ENCODE measurements at regions not wholly inside any gene's neighbourhood (a gene's known extent, or its start where the extent isn't known, plus 50 kb on each side); places are given as distances from the start of the nearest gene placed in this dataset.

GRCh38 chr16:80489173-80489572, 51.6 kb upstream of the DYNLRB2 start:
- no peak overlapping the region for H3K4me3 Mint-ChIP-seq
- H3K27me3 Mint-ChIP-seq = peaks cover 11% of the 10 kb centered on the region
- H3K36me3 Mint-ChIP-seq = no peaks in the 10 kb centered on the region
- H3K4me1 Mint-ChIP-seq (ENCODE audit: low read depth) = no peaks in the 10 kb centered on the region
- H3K27ac Mint-ChIP-seq = no peak overlapping the region
- H3K9me3 Mint-ChIP-seq (ENCODE audit: low read depth) = no peaks in the 10 kb centered on the region

GRCh38 chr16:80488167-80488566, 52.6 kb upstream of the DYNLRB2 start:
- H3K27me3 Mint-ChIP-seq = peaks cover 13% of the 10 kb centered on the region
- no peak overlapping the region for H3K27ac Mint-ChIP-seq
- no peaks in the 10 kb centered on the region for H3K9me3 Mint-ChIP-seq (ENCODE audit: low read depth)
- H3K36me3 Mint-ChIP-seq = no peaks in the 10 kb centered on the region
- no peak overlapping the region for H3K4me3 Mint-ChIP-seq
- H3K4me1 Mint-ChIP-seq (ENCODE audit: low read depth) = no peaks in the 10 kb centered on the region

GRCh38 chr16:80480664-80481063, 60.1 kb upstream of the DYNLRB2 start:
- peaks cover 4% of the 10 kb centered on the region for H3K27me3 Mint-ChIP-seq
- H3K27ac Mint-ChIP-seq = no peak overlapping the region
- no peaks in the 10 kb centered on the region for H3K9me3 Mint-ChIP-seq (ENCODE audit: low read depth)
- no peaks in the 10 kb centered on the region for H3K36me3 Mint-ChIP-seq
- H3K4me3 Mint-ChIP-seq = no peak overlapping the region
- H3K4me1 Mint-ChIP-seq (ENCODE audit: low read depth) = no peaks in the 10 kb centered on the region

- Mint-ChIP-seq H3K27ac (no peak overlapping the region), H3K9me3 (ENCODE audit: low read depth) (no peaks in the 10 kb centered on the region), H3K4me1 (ENCODE audit: low read depth) (no peaks in the 10 kb centered on the region), H3K36me3 (no peaks in the 10 kb centered on the region), H3K4me3 (no peak overlapping the region), H3K27me3 (peaks cover 3% of the 10 kb centered on the region)
Measured at GRCh38 chr16:80477838-80478237, 63.0 kb upstream of the DYNLRB2 start.

- Mint-ChIP-seq H3K36me3 (no peaks in the 10 kb centered on the region), H3K27ac (no peak overlapping the region), H3K4me3 (no peak overlapping the region), H3K9me3 (ENCODE audit: low read depth) (no peaks in the 10 kb centered on the region), H3K27me3 (peaks cover 11% of the 10 kb centered on the region), H3K4me1 (ENCODE audit: low read depth) (no peaks in the 10 kb centered on the region)
Measured at GRCh38 chr16:80468029-80468428, 72.8 kb upstream of the DYNLRB2 start.

- Mint-ChIP-seq H3K4me3 (no peak overlapping the region), H3K27me3 (peaks cover 9% of the 10 kb centered on the region)
Measured at GRCh38 chr16:80466024-80466987, 74.5 kb upstream of the DYNLRB2 start.

GRCh38 chr16:80463751-80464495, 76.9 kb upstream of the DYNLRB2 start:
- Mint-ChIP-seq H3K36me3 (no peaks in the 10 kb centered on the region), H3K27ac (no peak overlapping the region), H3K27me3 (peaks cover 9% of the 10 kb centered on the region), H3K9me3 (ENCODE audit: low read depth) (no peaks in the 10 kb centered on the region), H3K4me1 (ENCODE audit: low read depth) (no peaks in the 10 kb centered on the region), H3K4me3 (no peak overlapping the region)

More at GRCh38 chr16:80466024-80466987, 74.5 kb upstream of the DYNLRB2 start:
- H3K9me3 Mint-ChIP-seq (ENCODE audit: low read depth) = no peaks in the 10 kb centered on the region
- H3K4me1 Mint-ChIP-seq (ENCODE audit: low read depth) = no peaks in the 10 kb centered on the region
- H3K36me3 Mint-ChIP-seq = no peaks in the 10 kb centered on the region
- no peak overlapping the region for H3K27ac Mint-ChIP-seq

- Mint-ChIP-seq H3K36me3 (no peaks in the 10 kb centered on the region), H3K27ac (no peak overlapping the region), H3K4me1 (ENCODE audit: low read depth) (no peaks in the 10 kb centered on the region), H3K9me3 (ENCODE audit: low read depth) (no peaks in the 10 kb centered on the region), H3K27me3 (peaks cover 9% of the 10 kb centered on the region), H3K4me3 (no peak overlapping the region)
Measured at GRCh38 chr16:80463326-80463725, 77.5 kb upstream of the DYNLRB2 start.

- Mint-ChIP-seq H3K4me1 (ENCODE audit: low read depth) (no peaks in the 10 kb centered on the region), H3K27me3 (peaks cover 9% of the 10 kb centered on the region), H3K9me3 (ENCODE audit: low read depth) (no peaks in the 10 kb centered on the region), H3K27ac (no peak overlapping the region), H3K4me3 (no peak overlapping the region), H3K36me3 (no peaks in the 10 kb centered on the region)
Measured at GRCh38 chr16:80462917-80463316, 77.9 kb upstream of the DYNLRB2 start.

GRCh38 chr16:80460988-80461387, 79.8 kb upstream of the DYNLRB2 start:
- Mint-ChIP-seq H3K27ac (no peak overlapping the region), H3K9me3 (ENCODE audit: low read depth) (no peaks in the 10 kb centered on the region), H3K4me1 (ENCODE audit: low read depth) (no peaks in the 10 kb centered on the region), H3K4me3 (no peak overlapping the region), H3K36me3 (no peaks in the 10 kb centered on the region), H3K27me3 (peaks cover 9% of the 10 kb centered on the region)

- Mint-ChIP-seq H3K4me3 (no peak overlapping the region), H3K27me3 (peaks cover 7% of the 10 kb centered on the region), H3K36me3 (no peaks in the 10 kb centered on the region), H3K4me1 (ENCODE audit: low read depth) (no peaks in the 10 kb centered on the region), H3K9me3 (ENCODE audit: low read depth) (no peaks in the 10 kb centered on the region), H3K27ac (no peak overlapping the region)
Measured at GRCh38 chr16:80459966-80460365, 80.8 kb upstream of the DYNLRB2 start.

- no peak overlapping the region for H3K27ac Mint-ChIP-seq
- H3K9me3 Mint-ChIP-seq (ENCODE audit: low read depth) = no peaks in the 10 kb centered on the region
- H3K4me3 Mint-ChIP-seq = no peak overlapping the region
- no peaks in the 10 kb centered on the region for H3K4me1 Mint-ChIP-seq (ENCODE audit: low read depth)
- H3K36me3 Mint-ChIP-seq = no peaks in the 10 kb centered on the region
- peaks cover 5% of the 10 kb centered on the region for H3K27me3 Mint-ChIP-seq
Measured at GRCh38 chr16:80459331-80459777, 81.4 kb upstream of the DYNLRB2 start.

GRCh38 chr16:80457871-80458270, 82.9 kb upstream of the DYNLRB2 start:
- H3K27ac Mint-ChIP-seq = no peak overlapping the region
- H3K9me3 Mint-ChIP-seq (ENCODE audit: low read depth) = no peaks in the 10 kb centered on the region
- H3K4me3 Mint-ChIP-seq = no peak overlapping the region
- no peaks in the 10 kb centered on the region for H3K36me3 Mint-ChIP-seq
- H3K4me1 Mint-ChIP-seq (ENCODE audit: low read depth) = no peaks in the 10 kb centered on the region
- H3K27me3 Mint-ChIP-seq = peaks cover 3% of the 10 kb centered on the region

GRCh38 chr16:80454802-80455201, 86.0 kb upstream of the DYNLRB2 start:
- no peaks in the 10 kb centered on the region for H3K36me3 Mint-ChIP-seq
- H3K4me3 Mint-ChIP-seq = no peak overlapping the region
- peaks cover under 1% of the 10 kb centered on the region for H3K27me3 Mint-ChIP-seq
- H3K9me3 Mint-ChIP-seq (ENCODE audit: low read depth) = no peaks in the 10 kb centered on the region
- no peak overlapping the region for H3K27ac Mint-ChIP-seq
- H3K4me1 Mint-ChIP-seq (ENCODE audit: low read depth) = no peaks in the 10 kb centered on the region

- no peaks in the 10 kb centered on the region for H3K4me1 Mint-ChIP-seq (ENCODE audit: low read depth)
- no peak overlapping the region for H3K4me3 Mint-ChIP-seq
- H3K27ac Mint-ChIP-seq = no peak overlapping the region
- no peaks in the 10 kb centered on the region for H3K9me3 Mint-ChIP-seq (ENCODE audit: low read depth)
- H3K27me3 Mint-ChIP-seq = peaks cover 1% of the 10 kb centered on the region
- no peaks in the 10 kb centered on the region for H3K36me3 Mint-ChIP-seq
Measured at GRCh38 chr16:80449392-80449791, 91.4 kb upstream of the DYNLRB2 start.
